Keratinocyte (primary cell): ENCODE measurements at regions not wholly inside any gene's neighbourhood (a gene's known extent, or its start where the extent isn't known, plus 50 kb on each side); places are given as distances from the start of the nearest gene placed in this dataset.

Experiments
- DNase-seq: peaks from one replicate; pipeline ENCODE4 v3.0.0-alpha.2; 2011; ENCODE audit warnings: low read depth, missing footprints, low spot score
- FAIRE-seq: peaks from 2 replicates; lab custom pipeline; 2011; peaks lifted over from hg19 to GRCh38; lab: Jason Lieb, UNC
- H2AFZ ChIP-seq: 2 replicates; pipeline ENCODE4 v1.6.0; 2012; ENCODE audit warnings: low read length, control low read depth, inconsistent platforms; ENCODE audit not compliant: control insufficient read depth
- H3K27ac ChIP-seq: 2 replicates; pipeline ENCODE4 v1.5.1; 2011; ENCODE audit warnings: low read length; ENCODE audit not compliant: control insufficient read depth, insufficient read depth
- H3K27me3 ChIP-seq: 3 replicates; pipeline ENCODE4 v1.6.0; 2011; ENCODE audit warnings: low read length; ENCODE audit not compliant: control insufficient read depth, insufficient read depth; ENCODE audit errors: extremely low read depth
- H3K36me3 ChIP-seq, 2 experiments: 2 replicates in 1 of 2; 3 replicates in 1 of 2; pipeline ENCODE4 v1.5.1; 2011; ENCODE audit warnings: low read length in 2 of 2, mild to moderate bottlenecking in 1 of 2; ENCODE audit not compliant: control insufficient read depth in 2 of 2, insufficient read depth in 2 of 2; ENCODE audit errors: extremely low read depth in 1 of 2
- H3K4me1 ChIP-seq: 3 replicates; pipeline ENCODE4 v1.5.1; 2011; ENCODE audit warnings: low read length; ENCODE audit not compliant: control insufficient read depth, insufficient read depth; ENCODE audit errors: extremely low read depth
- H3K4me2 ChIP-seq: 3 replicates; pipeline ENCODE4 v1.6.0; 2011; ENCODE audit warnings: low read depth, low read length; ENCODE audit not compliant: control insufficient read depth, insufficient read depth; ENCODE audit errors: extremely low read depth
- H3K4me3 ChIP-seq, 3 experiments: fragments of 200-600 bp in 1 of 3; sonication (generic) in 1 of 3; 2 replicates in 2 of 3; 3 replicates in 1 of 3; pipeline ENCODE4 v1.5.1; 2011 to 2016; ENCODE audit warnings: low read length in 3 of 3, mild to moderate bottlenecking in 3 of 3, control low read depth in 2 of 3, inconsistent platforms in 1 of 3, low read depth in 1 of 3, mixed read lengths in 1 of 3, mixed run types in 1 of 3, moderate library complexity in 1 of 3; ENCODE audit not compliant: control insufficient read depth in 2 of 3, insufficient read depth in 2 of 3; ENCODE audit errors: extremely low read depth in 1 of 3
- H3K79me2 ChIP-seq: 2 replicates; pipeline ENCODE4 v1.6.0; 2012; ENCODE audit warnings: low read length; ENCODE audit not compliant: control insufficient read depth, insufficient read depth
- H3K9ac ChIP-seq: 3 replicates; pipeline ENCODE4 v1.6.0; 2011; ENCODE audit warnings: low read length; ENCODE audit not compliant: control insufficient read depth, insufficient read depth; ENCODE audit errors: extremely low read depth
- H3K9me1 ChIP-seq: 3 replicates; pipeline ENCODE4 v1.6.0; 2011; ENCODE audit warnings: low read length; ENCODE audit not compliant: control insufficient read depth, insufficient read depth; ENCODE audit errors: extremely low read depth
- H3K9me3 ChIP-seq: 2 replicates; pipeline ENCODE4 v1.5.1; 2012; ENCODE audit warnings: low read depth, low read length; ENCODE audit not compliant: control insufficient read depth
- H4K20me1 ChIP-seq: 3 replicates; pipeline ENCODE4 v1.6.0; 2011; ENCODE audit warnings: low read length; ENCODE audit not compliant: control insufficient read depth, insufficient read depth; ENCODE audit errors: extremely low read depth
- EZH2 ChIP-seq: IDR thresholded peaks from one replicate; pipeline ENCODE4 v1.6.1; 2012; ENCODE audit warnings: inconsistent platforms, mild to moderate bottlenecking, low read length, moderate library complexity
- dilution Hi-C: fragments of 300-500 bp; cut with MboI; formaldehyde crosslinking; loops from one replicate; pipeline ENCODE4 v1.7.0; 2020; ENCODE audit warnings: low sequenced_read_pairs; ENCODE audit not compliant: extremely low pct_ligation_motif_present
- TF ChIP-seq, protein P1 (sequence below), 3 experiments: IDR thresholded peaks in 1 of 3; conservative IDR thresholded peaks in 1 of 3; optimal IDR thresholded peaks in 1 of 3; 2 replicates in 2 of 3; 3 replicates in 1 of 3; pipeline versions ENCODE3 to v1.5.1; 2011; ENCODE audit warnings: low read length in 3 of 3, mild to moderate bottlenecking in 3 of 3, moderate library complexity in 2 of 3, control low read depth in 1 of 3, inconsistent platforms in 1 of 3; ENCODE audit not compliant: insufficient read depth in 2 of 3; ENCODE audit errors: extremely low read depth in 1 of 3

DNA sequence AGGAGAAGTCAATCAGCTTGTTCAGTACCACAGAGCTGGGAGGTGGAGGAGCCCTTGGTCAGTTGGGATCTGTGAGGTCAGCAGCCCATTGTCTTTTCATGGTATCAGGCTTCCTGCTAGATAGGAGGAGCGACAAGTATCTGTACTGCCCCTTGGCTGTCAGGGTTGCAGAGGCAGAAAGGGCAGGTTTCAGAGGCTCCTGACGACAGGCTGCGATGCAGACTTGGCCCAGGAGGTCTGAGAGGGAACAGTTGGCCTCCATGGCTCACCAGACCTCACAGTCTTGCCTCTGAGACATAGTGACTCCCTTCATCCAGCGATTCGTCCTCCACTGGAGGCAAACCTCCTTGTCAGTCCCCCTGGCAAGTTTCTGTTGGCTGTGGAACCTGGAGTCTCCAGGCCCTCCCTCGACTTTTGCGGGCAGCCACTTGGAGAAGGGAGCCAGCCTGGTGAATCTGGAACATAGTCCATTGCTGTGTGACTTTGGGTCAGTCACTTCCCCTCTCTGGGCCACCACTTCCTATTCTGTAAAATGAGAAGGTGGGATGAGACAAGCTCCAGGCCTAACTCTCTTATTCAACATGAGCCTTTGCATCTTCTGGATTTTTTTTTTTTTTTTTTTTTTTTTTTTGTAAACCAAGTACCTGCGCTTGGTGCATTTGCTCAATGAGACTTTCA is 177.9 kb upstream of the TLE3 start:
- H3K27ac ChIP-seq = no peak overlapping the region
- no peaks in the 10 kb centered on the region for H3K79me2 ChIP-seq
- H4K20me1 ChIP-seq = no peaks in the 10 kb centered on the region
- no peaks in the 10 kb centered on the region for H3K36me3 ChIP-seq
- H3K9me1 ChIP-seq = no peaks in the 10 kb centered on the region
- no peaks in the 10 kb centered on the region for H3K9me3 ChIP-seq
- no peak for TF ChIP-seq EZH2
- TF ChIP-seq, protein P1, sequence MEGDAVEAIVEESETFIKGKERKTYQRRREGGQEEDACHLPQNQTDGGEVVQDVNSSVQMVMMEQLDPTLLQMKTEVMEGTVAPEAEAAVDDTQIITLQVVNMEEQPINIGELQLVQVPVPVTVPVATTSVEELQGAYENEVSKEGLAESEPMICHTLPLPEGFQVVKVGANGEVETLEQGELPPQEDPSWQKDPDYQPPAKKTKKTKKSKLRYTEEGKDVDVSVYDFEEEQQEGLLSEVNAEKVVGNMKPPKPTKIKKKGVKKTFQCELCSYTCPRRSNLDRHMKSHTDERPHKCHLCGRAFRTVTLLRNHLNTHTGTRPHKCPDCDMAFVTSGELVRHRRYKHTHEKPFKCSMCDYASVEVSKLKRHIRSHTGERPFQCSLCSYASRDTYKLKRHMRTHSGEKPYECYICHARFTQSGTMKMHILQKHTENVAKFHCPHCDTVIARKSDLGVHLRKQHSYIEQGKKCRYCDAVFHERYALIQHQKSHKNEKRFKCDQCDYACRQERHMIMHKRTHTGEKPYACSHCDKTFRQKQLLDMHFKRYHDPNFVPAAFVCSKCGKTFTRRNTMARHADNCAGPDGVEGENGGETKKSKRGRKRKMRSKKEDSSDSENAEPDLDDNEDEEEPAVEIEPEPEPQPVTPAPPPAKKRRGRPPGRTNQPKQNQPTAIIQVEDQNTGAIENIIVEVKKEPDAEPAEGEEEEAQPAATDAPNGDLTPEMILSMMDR (optimal IDR thresholded peaks at IDR 0.05 in 1 of 3, IDR thresholded peaks at IDR 0.05 in 1 of 3, conservative IDR thresholded peaks at IDR 0.05 in 1 of 3; ENCODE audit: extremely low read depth in 1 of 3, insufficient read depth in 2 of 3, low read length in 3 of 3) = no peak
- DNase-seq (no peak), FAIRE-seq (no peak)
- H3K4me2 ChIP-seq = no peak overlapping the region
- no peak overlapping the region for H3K9ac ChIP-seq
- no peaks in the 10 kb centered on the region for H3K27me3 ChIP-seq
- peaks cover 10% of the 10 kb centered on the region for H3K4me1 ChIP-seq
- dilution Hi-C loops = no loop called here
- H2AFZ ChIP-seq = no peak overlapping the region
- no peak overlapping the region for H3K4me3 ChIP-seq

DNA sequence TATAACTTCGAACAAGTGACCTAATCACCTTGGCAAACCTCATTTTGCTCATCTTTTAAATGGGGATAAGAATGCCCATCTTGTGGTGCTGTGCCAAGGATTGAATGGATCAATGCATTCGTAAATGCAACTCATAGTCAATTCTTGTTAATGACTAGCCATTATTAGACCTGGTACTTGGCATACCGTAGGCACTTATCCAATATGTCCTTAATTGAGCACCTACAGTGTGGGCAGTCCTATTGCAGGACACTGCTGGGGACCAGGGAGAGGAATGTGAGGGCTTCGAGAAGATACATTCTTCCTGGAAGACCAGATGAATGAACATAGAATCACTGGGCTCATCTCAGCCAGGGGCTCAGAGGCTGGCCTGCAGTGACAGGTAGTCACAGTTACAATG is 177.2 kb upstream of the TLE3 start:
- H3K27ac ChIP-seq = no peak overlapping the region
- dilution Hi-C loops = no loop called here

More for the DNA sequence above, 177.2 kb upstream of the TLE3 start:
- Histone ChIP-seq H3K27me3 (no peaks in the 10 kb centered on the region), H3K4me3 (no peak overlapping the region), H3K79me2 (no peaks in the 10 kb centered on the region), H4K20me1 (no peaks in the 10 kb centered on the region), H3K4me2 (no peak overlapping the region), H3K9me3 (no peaks in the 10 kb centered on the region), H3K36me3 (no peaks in the 10 kb centered on the region), H3K4me1 (peaks cover 10% of the 10 kb centered on the region), H2AFZ (no peak overlapping the region), H3K9me1 (no peaks in the 10 kb centered on the region), H3K9ac (no peak overlapping the region)
- DNase-seq (no peak), FAIRE-seq (no peak)
- TF ChIP-seq, protein P1 (optimal IDR thresholded peaks at IDR 0.05 in 1 of 3, IDR thresholded peaks at IDR 0.05 in 1 of 3, conservative IDR thresholded peaks at IDR 0.05 in 1 of 3; ENCODE audit: extremely low read depth in 1 of 3, insufficient read depth in 2 of 3, low read length in 3 of 3) = no peak
